Breast epithelium (tissue), 3 donors: ENCODE measurements at regions not wholly inside any gene's neighbourhood (a gene's known extent, or its start where the extent isn't known, plus 50 kb on each side); places are given as distances from the start of the nearest gene placed in this dataset.

Source experiments
- CTCF ChIP-seq, 3 donors: fragments of 450-650 bp; IDR thresholded peaks; one replicate each; pipeline ENCODE4 v1.5.1; 2016 to 2017; ENCODE audit warnings: antibody characterized with exemption in 3 of 3, mild to moderate bottlenecking in 3 of 3, moderate library complexity in 3 of 3
- POLR2A ChIP-seq: fragments of 450-650 bp; IDR thresholded peaks from one replicate; pipeline ENCODE4 v1.6.1; 2016; ENCODE audit warnings: antibody characterized with exemption, mild to moderate bottlenecking, moderate library complexity
- POLR2AphosphoS5 ChIP-seq, 3 donors: sonication (generic); formaldehyde crosslinking; IDR thresholded peaks; one replicate each; pipeline ENCODE4 v1.6.1; 2017; ENCODE audit warnings: antibody characterized with exemption in 3 of 3

GRCh38 chr1:55618199-55618598 is 403.0 kb upstream of the USP24 start:
- TF ChIP-seq POLR2A (no peak), CTCF (IDR thresholded peaks at IDR 0.05) (no peak), POLR2AphosphoS5 (IDR thresholded peaks at IDR 0.05) (no peak)
